ENCODE measurements at regions not wholly inside any gene's neighbourhood (a gene's known extent, or its start where the extent isn't known, plus 50 kb on each side); places are given as distances from the start of the nearest gene placed in this dataset.
"Not testable (repeated sequence)": the region's sequence is repeated elsewhere in the genome, so short reads cannot be mapped to it uniquely, and the experiment has no call there.

DNA sequence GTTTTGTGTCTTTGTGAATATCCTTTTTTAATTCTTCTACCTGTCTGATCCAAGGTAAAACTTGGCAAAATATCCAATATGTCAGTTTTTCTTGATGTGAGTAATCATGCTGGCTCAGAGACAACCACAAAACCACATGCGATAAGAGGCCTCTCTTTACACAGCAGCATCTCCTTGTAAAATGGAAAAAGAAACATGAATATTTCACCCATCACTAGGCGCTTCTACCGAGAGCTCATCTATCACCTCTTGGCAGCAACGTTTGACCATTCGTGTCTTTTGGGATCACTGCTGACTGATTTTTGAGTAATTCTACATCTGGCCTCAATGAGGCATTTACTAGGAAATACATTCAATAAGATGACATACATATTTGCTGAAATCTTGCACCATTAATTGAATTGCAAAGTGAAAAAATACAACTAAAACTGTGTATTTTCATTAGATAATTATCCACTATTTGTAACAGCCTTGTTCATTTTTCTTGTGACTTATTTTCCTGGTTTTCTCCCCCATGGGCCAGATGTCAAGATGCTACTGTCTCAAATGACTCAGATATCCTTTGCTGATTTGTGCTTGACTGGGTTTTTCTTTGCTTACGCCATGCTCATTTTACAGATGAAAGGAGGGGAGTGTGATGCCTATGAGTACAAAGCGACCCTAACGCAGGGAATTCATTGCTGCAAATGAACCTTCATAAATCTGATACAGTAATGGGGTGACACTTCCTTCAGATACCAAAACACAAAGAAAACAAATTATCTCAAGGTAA is 467.5 kb downstream of the FBXO15 start:
- H3K27me3 Mint-ChIP-seq, result no peaks in the 10 kb centered on the region
- H3K27ac Mint-ChIP-seq, result no peak overlapping the region
- no peak overlapping the region for H3K4me3 Mint-ChIP-seq
- no peaks in the 10 kb centered on the region for H3K4me1 Mint-ChIP-seq (ENCODE audit: unreplicated experiment)
- no peak for DNase-seq (ENCODE audit: extremely low spot score, unreplicated experiment)
- no peak for TF ChIP-seq CTCF (conservative IDR thresholded peaks at IDR 0.05)
- no peaks in the 10 kb centered on the region for H3K9me3 Mint-ChIP-seq
- H3K36me3 Mint-ChIP-seq, result no peaks in the 10 kb centered on the region

- no peak overlapping the region for H3K4me3 Mint-ChIP-seq
- H3K27ac Mint-ChIP-seq, result no peak overlapping the region
- H3K27me3 Mint-ChIP-seq, result no peaks in the 10 kb centered on the region
These were observed 470.2 kb downstream of the FBXO15 start for GRCh38 chr18:73677450-73677849.

DNA sequence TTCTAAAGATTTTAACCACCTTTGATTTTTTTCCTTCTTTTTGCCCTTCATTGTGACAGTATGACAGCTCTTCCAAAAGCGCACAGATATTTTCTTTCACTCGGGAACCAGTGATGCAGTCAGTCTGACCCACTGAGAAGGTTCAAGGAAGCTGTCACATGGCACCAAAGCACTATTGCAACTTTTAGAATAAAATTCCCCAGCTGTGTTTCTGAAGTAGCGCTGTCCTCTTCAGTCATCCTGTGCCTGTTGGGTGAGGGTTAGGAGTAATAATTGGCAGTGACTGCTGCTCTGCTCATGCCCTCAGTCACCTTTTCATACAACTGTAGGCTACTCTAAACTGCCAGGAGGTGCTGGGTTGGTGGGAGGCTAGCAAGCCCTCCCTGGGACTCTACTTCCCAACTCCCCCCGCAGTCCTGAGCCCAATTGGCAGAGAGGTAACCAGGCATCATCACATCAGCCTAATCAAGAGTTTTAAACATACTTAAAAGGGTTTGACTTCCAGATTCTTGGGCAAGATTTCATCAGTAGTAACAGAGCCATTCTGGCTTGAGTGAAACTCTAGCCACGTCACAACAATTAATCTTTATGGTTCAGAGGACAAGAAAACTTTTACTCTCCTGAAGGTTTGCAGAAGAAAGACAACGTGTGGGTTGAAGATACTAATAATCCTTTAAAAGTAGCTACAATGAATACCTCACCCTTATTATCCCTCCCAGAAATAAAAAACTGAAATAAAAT is 473.3 kb downstream of the FBXO15 start:
- no peak for DNase-seq (ENCODE audit: extremely low spot score, unreplicated experiment)
- Mint-ChIP-seq H3K27ac (no peak overlapping the region), H3K4me3 (no peak overlapping the region), H3K36me3 (no peaks in the 10 kb centered on the region), H3K27me3 (peaks cover 3% of the 10 kb centered on the region), H3K4me1 (ENCODE audit: unreplicated experiment) (no peaks in the 10 kb centered on the region), H3K9me3 (peaks cover 5% of the 10 kb centered on the region)
- TF ChIP-seq CTCF (conservative IDR thresholded peaks at IDR 0.05), result no peak

More at GRCh38 chr18:73677450-73677849, 470.2 kb downstream of the FBXO15 start:
- no peaks in the 10 kb centered on the region for H3K9me3 Mint-ChIP-seq
- no peak for DNase-seq (ENCODE audit: extremely low spot score, unreplicated experiment)
- no peaks in the 10 kb centered on the region for H3K4me1 Mint-ChIP-seq (ENCODE audit: unreplicated experiment)
- no peaks in the 10 kb centered on the region for H3K36me3 Mint-ChIP-seq
- no peak for TF ChIP-seq CTCF (conservative IDR thresholded peaks at IDR 0.05)

GRCh38 chr18:73671480-73671879 is 476.2 kb downstream of the FBXO15 start:
- H3K4me1 Mint-ChIP-seq (ENCODE audit: unreplicated experiment); H3K27me3 Mint-ChIP-seq; H3K36me3 Mint-ChIP-seq; H3K9me3 Mint-ChIP-seq; DNase-seq (ENCODE audit: extremely low spot score, unreplicated experiment); H3K27ac Mint-ChIP-seq; H3K4me3 Mint-ChIP-seq: not testable (repeated sequence)

- Mint-ChIP-seq H3K27me3 (peaks cover 3% of the 10 kb centered on the region), H3K4me3 (no peak overlapping the region), H3K9me3 (peaks cover 5% of the 10 kb centered on the region), H3K27ac (no peak overlapping the region), H3K36me3 (no peaks in the 10 kb centered on the region), H3K4me1 (ENCODE audit: unreplicated experiment) (no peaks in the 10 kb centered on the region)
- TF ChIP-seq CTCF (conservative IDR thresholded peaks at IDR 0.05), result no peak
- no peak for DNase-seq (ENCODE audit: extremely low spot score, unreplicated experiment)
These were observed 477.1 kb downstream of the FBXO15 start for GRCh38 chr18:73670524-73670923.

- H3K36me3 Mint-ChIP-seq, result no peaks in the 10 kb centered on the region
- no peak for DNase-seq (ENCODE audit: extremely low spot score, unreplicated experiment)
- H3K27me3 Mint-ChIP-seq, result peaks cover 3% of the 10 kb centered on the region
- H3K9me3 Mint-ChIP-seq, result peaks cover 5% of the 10 kb centered on the region
- H3K4me3 Mint-ChIP-seq, result no peak overlapping the region
- no peak for TF ChIP-seq CTCF (conservative IDR thresholded peaks at IDR 0.05)
- no peaks in the 10 kb centered on the region for H3K4me1 Mint-ChIP-seq (ENCODE audit: unreplicated experiment)
- no peak overlapping the region for H3K27ac Mint-ChIP-seq
These were observed 477.6 kb downstream of the FBXO15 start for GRCh38 chr18:73670039-73670438.

Measured in type B pancreatic cell (in vitro differentiated cells).